OCI-LY3 (cell line): ENCODE measurements at regions not wholly inside any gene's neighbourhood (a gene's known extent, or its start where the extent isn't known, plus 50 kb on each side); places are given as distances from the start of the nearest gene placed in this dataset.
"Not testable (repeated sequence)": the region's sequence is repeated elsewhere in the genome, so short reads cannot be mapped to it uniquely, and the experiment has no call there.

Source experiments
- H2AFZ ChIP-seq: fragments of 200-600, 300-600 bp; shearing (Covaris generic); 2 replicates; pipeline ENCODE4 v1.6.0; 2014; ENCODE audit warnings: antibody characterized with exemption, low read depth, low read length
- H3K27ac ChIP-seq: fragments of 200-600, 300-600 bp; sonication (generic); 2 replicates; pipeline ENCODE4 v1.5.1; 2014; ENCODE audit warnings: mild to moderate bottlenecking, low read length, moderate library complexity, mixed read lengths
- H3K27me3 ChIP-seq: fragments of 200-600, 300-600 bp; sonication (generic); 2 replicates; pipeline ENCODE4 v1.6.1; 2014; ENCODE audit warnings: low read depth, low read length, mixed read lengths
- H3K36me3 ChIP-seq: fragments of 200-600, 300-600 bp; sonication (generic); replicated peaks from 2 replicates; pipeline ENCODE3; 2014; ENCODE audit warnings: low read depth, low read length, mixed read lengths
- H3K4me1 ChIP-seq: fragments of 300-600, 200-600 bp; sonication (generic); 2 replicates; pipeline ENCODE4 v1.6.1; 2014; ENCODE audit warnings: low read length, mixed read lengths
- H3K4me2 ChIP-seq: fragments of 200-600, 300-600 bp; sonication (generic); 2 replicates; pipeline ENCODE4 v1.6.1; 2014; ENCODE audit warnings: low read length, mixed read lengths
- H3K4me3 ChIP-seq: fragments of 300-600, 200-600 bp; sonication (generic); 2 replicates; pipeline ENCODE4 v1.5.1; 2014; ENCODE audit warnings: antibody characterized with exemption, mild to moderate bottlenecking, low read length, moderate library complexity
- H3K79me2 ChIP-seq: fragments of 300-600, 200-600 bp; shearing (Covaris generic); 2 replicates; pipeline ENCODE4 v1.6.1; 2014; ENCODE audit warnings: mild to moderate bottlenecking, low read length, mixed read lengths
- H3K9ac ChIP-seq: fragments of 300-600, 200-600 bp; shearing (Covaris generic); 2 replicates; pipeline ENCODE4 v1.6.0; 2014; ENCODE audit warnings: mild to moderate bottlenecking, low read length, moderate library complexity
- H3K9me3 ChIP-seq: fragments of 200-600, 300-600 bp; shearing (Covaris generic); 2 replicates; pipeline ENCODE4 v1.6.1; 2014; ENCODE audit warnings: low read length, mixed read lengths; ENCODE audit not compliant: insufficient read depth
- H4K20me1 ChIP-seq: fragments of 200-600, 300-600 bp; sonication (generic); 2 replicates; pipeline ENCODE4 v1.6.1; 2016; ENCODE audit warnings: low read length, mixed read lengths; ENCODE audit not compliant: insufficient read depth
- CTCF ChIP-seq: fragments of 200-600, 300-600 bp; sonication (generic); IDR thresholded peaks from 2 replicates; pipeline ENCODE4 v1.5.1; 2014; ENCODE audit warnings: antibody characterized with exemption, low read length, low read depth
- EZH2phosphoT487 ChIP-seq: fragments of 200-600 bp; shearing (Covaris generic); IDR thresholded peaks from 2 replicates; pipeline ENCODE4 v1.6.1; 2018; ENCODE audit warnings: antibody characterized with exemption, mixed run types, low read depth

GRCh38 chr19:28436320-28436719, 776.6 kb downstream of the UQCRFS1 start:
- H3K4me1 ChIP-seq: no peaks in the 10 kb centered on the region
- no peak overlapping the region for H3K4me2 ChIP-seq
- no peak overlapping the region for H3K9ac ChIP-seq
- H3K4me3 ChIP-seq: no peak overlapping the region
- H3K36me3 ChIP-seq: no peaks in the 10 kb centered on the region
- no peaks in the 10 kb centered on the region for H3K79me2 ChIP-seq
- TF ChIP-seq EZH2phosphoT487: no peak
- TF ChIP-seq CTCF: no peak
- H4K20me1 ChIP-seq: no peaks in the 10 kb centered on the region
- H3K27me3 ChIP-seq: peaks cover 29% of the 10 kb centered on the region
- no peaks in the 10 kb centered on the region for H3K9me3 ChIP-seq
- no peak overlapping the region for H3K27ac ChIP-seq
- no peak overlapping the region for H2AFZ ChIP-seq

GRCh38 chr19:28435551-28436271, 777.2 kb downstream of the UQCRFS1 start:
- Histone ChIP-seq H3K27ac (no peak overlapping the region), H3K9ac (no peak overlapping the region), H3K27me3 (peaks cover 26% of the 10 kb centered on the region), H3K4me2 (no peak overlapping the region), H4K20me1 (no peaks in the 10 kb centered on the region), H2AFZ (no peak overlapping the region), H3K9me3 (no peaks in the 10 kb centered on the region), H3K4me1 (no peaks in the 10 kb centered on the region), H3K36me3 (no peaks in the 10 kb centered on the region), H3K4me3 (no peak overlapping the region), H3K79me2 (no peaks in the 10 kb centered on the region)
- no peak for TF ChIP-seq EZH2phosphoT487
- no peak for TF ChIP-seq CTCF

DNA sequence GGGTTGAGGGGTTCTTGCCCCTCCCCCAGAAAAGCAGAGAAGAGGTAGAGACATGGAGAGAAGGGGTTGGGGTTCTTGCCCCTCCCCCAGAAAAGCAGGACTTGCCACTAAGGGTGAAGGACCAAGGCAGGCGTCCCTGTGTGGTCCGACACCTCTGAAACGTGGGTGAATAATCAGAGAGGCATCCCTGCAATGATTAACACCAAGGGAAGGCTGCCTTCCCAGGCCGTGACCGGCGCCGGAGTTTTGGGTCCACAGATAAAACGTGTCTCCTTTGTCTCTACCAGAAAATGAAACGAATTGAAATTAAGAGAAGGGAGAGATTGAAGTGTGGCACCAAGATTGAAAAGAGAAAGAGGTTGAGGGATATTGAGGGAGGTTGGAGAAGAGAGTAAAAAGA, 778.2 kb downstream of the UQCRFS1 start:
- H2AFZ ChIP-seq, H3K4me3 ChIP-seq, H3K27ac ChIP-seq, H3K4me2 ChIP-seq, H4K20me1 ChIP-seq, H3K4me1 ChIP-seq, H3K9ac ChIP-seq, H3K79me2 ChIP-seq, H3K9me3 ChIP-seq, H3K36me3 ChIP-seq: not testable (repeated sequence)
- peaks cover 19% of the 10 kb centered on the region for H3K27me3 ChIP-seq

- H3K27me3 ChIP-seq: peaks cover 16% of the 10 kb centered on the region
- H3K36me3 ChIP-seq, H2AFZ ChIP-seq, H3K27ac ChIP-seq, H3K79me2 ChIP-seq, H3K4me3 ChIP-seq, H3K4me1 ChIP-seq, H4K20me1 ChIP-seq, H3K9me3 ChIP-seq, H3K4me2 ChIP-seq, H3K9ac ChIP-seq: not testable (repeated sequence)
Measured at GRCh38 chr19:28434365-28434764, 778.6 kb downstream of the UQCRFS1 start.

DNA sequence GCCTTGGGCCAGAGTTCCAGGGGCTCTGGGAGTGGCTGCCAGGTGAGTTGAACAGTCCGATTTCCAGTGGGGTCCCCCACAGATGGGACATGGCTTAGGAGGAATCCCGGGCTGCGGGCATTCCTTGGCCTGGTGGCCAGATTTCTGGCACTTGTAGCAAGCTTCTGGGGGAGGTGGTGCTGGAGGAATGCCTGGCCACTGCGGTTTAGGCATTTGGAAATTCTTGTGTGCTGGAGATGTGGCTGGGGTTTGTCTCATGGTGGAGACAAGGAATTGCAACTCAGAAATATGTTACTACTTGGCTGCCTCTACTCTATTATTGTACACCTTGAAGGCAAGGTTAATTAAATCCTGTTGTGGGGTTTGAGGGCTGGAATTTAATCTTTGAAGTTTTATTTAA, 779.8 kb downstream of the UQCRFS1 start:
- not testable (repeated sequence) for H4K20me1 ChIP-seq, H3K36me3 ChIP-seq, H3K9me3 ChIP-seq, H3K27ac ChIP-seq, H3K79me2 ChIP-seq, H3K4me2 ChIP-seq, H3K9ac ChIP-seq, H2AFZ ChIP-seq, H3K4me3 ChIP-seq
- H3K4me1 ChIP-seq: peaks cover 15% of the 10 kb centered on the region
- peaks cover 13% of the 10 kb centered on the region for H3K27me3 ChIP-seq
